ENCODE measurements at regions not wholly inside any gene's neighbourhood (a gene's known extent, or its start where the extent isn't known, plus 50 kb on each side); places are given as distances from the start of the nearest gene placed in this dataset.

- DNase-seq (ENCODE audit: low read depth) = no peak
Measured at GRCh38 chr6:104418125-104418524, 441.6 kb downstream of the HACE1 start.

DNA sequence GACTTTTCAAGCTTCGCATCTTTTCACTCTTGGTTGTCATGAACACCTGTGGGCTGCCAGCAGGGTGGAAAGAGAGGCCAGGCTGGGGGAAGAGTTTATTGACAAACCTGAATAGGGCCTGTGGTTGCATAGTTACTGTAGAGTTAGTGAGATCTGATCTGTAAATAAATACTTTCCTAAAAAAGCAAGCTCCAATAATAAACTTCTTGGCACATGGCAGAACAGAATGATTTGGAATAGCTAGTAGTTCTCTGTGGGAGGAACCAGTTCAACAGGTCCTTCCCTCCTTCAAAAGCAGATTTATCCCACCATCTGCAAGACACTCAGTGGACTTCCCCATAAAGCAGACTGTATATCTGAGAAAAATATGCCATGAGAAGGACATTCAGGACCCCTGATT, 445.0 kb downstream of the HACE1 start:
- no peak for DNase-seq (ENCODE audit: low read depth)

- DNase-seq (ENCODE audit: low read depth) = no peak
Measured at GRCh38 chr6:104413767-104414166, 446.0 kb downstream of the HACE1 start.

GRCh38 chr6:104411302-104411701, 448.4 kb downstream of the HACE1 start:
- no peak for DNase-seq (ENCODE audit: low read depth)

DNA sequence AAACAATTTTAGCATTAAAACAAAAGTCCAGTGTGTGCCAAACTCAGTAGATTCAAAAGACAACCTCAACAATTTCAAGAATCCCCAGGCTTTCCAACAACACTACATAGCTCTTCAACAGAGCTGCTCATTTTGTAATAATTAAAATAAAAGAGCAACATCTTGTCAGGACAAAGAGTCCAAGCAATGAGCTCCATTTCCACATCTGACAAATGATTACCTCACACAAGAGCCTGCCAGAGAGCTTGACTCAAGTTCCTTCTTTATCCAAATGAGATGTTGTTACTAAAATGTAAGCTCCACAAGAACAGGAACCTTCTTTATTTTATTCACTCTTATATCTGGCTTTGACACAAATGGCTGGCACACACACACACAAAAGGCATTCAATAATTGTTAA, 449.8 kb downstream of the HACE1 start:
- no peak for DNase-seq (ENCODE audit: low read depth)

DNA sequence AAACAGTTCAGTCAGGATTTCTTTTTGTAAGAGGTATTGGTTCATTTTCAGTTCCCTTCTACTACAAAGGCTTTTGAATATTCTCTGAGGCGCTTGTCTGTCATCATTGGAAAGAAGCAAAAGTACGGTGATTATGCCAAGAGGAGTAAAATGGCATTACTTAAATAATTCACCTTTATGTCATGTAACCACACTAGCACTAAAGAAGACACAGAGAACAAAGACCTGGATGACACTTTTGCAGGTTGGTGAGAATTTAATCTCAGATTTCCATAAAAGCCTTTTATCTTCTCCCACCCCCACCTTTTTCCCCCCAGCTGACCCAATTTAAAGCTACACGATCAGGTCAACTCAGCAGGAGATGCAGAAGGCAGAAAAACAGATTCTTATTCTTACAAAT, 451.8 kb downstream of the HACE1 start:
- no peak for DNase-seq (ENCODE audit: low read depth)

DNA sequence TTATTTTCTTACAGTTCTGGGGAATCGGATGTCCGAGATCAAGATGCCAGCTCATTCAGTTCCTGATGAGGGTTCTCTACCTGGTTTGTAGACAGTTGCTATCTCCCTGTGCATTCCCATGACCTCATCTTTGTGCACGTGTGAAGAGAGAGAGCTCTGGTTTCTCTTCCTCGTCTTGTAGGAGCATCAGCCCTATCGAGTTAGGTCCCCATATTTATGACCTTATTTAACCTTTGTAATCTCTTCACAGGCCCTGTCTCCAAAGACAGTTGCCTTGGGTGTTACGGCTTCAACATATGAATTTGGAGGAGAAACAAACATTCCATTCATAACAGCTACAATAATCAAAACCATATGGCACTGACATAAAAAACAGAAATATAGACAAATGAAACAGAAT, 455.3 kb downstream of the HACE1 start:
- DNase-seq (ENCODE audit: low read depth) = no peak

- DNase-seq (ENCODE audit: low read depth) = no peak
Measured at GRCh38 chr6:104402572-104402971, 457.1 kb downstream of the HACE1 start.

GRCh38 chr6:104401926-104402325, 457.8 kb downstream of the HACE1 start:
- DNase-seq (ENCODE audit: low read depth) = no peak

DNA sequence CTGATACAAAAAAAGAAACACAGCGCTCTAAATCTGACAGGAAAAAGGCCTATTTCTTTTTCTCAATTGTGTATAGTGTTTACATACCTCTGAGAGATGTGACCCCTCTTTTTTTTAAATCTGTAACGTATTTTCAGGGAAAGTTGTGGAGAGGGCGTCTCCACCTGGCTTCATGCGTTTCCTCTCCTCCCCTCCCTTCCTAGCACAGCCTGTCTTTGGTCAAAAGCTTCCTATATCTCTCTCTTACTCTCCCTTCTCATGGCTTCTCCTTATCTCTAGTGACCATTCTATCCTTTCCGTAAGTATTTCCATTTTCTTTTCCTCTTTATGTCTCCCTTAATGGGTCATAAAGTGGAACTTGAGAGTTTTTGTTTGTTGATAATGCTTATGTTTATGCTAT, 458.9 kb downstream of the HACE1 start:
- no peak for DNase-seq (ENCODE audit: low read depth)

GRCh38 chr6:104396077-104396476, 463.6 kb downstream of the HACE1 start:
- no peak for DNase-seq (ENCODE audit: low read depth)

GRCh38 chr6:104381907-104382306, 477.8 kb downstream of the HACE1 start:
- DNase-seq (ENCODE audit: low read depth) = no peak

DNA sequence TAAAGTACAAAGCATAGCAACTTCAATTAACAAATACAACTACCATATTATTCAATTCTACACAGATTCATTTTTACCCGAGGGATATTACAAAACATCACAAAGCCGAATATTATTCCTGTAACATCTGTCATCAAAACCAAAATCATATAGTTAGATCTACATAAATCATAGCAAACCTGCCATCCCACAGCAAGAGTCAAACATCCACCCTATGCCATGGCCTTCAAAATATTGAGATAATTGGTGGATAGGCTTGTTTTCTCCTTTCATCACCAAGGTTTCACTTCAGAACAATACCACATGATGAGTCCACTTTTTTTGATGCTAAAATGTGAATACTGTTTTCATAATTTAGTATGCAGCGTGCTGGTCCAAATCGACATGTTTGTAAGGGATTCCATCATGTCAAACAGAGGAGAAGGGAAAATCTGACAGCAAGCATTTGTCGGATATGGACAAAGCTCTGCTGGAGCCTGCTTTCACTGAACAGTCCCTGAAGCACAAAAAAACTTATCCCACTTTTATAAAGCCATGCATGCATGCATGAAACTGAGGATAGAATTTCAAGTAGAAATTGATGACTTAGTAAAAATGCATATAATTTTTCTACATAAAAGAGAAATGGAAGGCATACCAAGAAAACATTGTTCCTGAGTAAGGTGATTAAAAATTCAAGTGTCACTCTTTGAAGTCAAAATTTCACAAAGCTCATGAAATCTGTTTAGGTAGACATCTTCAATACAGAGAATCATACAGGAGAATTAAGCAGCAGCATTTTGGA, 494.1 kb downstream of the HACE1 start:
- no peak for DNase-seq (ENCODE audit: low read depth)

DNA sequence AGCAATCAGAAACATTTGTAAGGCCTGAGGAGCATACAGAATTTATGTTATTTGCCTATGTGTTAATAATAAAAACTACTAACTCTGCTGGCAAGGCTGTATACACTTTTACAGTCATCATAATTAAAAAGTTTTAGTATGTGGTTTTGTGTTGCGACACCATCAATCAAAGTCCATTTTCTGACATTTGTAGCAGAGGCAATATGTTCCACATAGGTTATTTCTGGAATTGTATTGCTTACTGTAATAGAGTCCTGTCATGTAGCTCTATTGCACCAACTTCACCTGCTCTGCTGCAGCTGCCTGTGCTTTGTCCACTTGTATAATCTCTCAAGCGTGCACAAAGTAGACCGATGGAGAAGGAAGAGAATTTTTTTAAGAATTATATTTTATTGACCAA, 501.8 kb downstream of the HACE1 start:
- no peak for DNase-seq (ENCODE audit: low read depth)

GRCh38 chr6:104356197-104356596, 503.5 kb downstream of the HACE1 start:
- DNase-seq (ENCODE audit: low read depth) = no peak

DNA sequence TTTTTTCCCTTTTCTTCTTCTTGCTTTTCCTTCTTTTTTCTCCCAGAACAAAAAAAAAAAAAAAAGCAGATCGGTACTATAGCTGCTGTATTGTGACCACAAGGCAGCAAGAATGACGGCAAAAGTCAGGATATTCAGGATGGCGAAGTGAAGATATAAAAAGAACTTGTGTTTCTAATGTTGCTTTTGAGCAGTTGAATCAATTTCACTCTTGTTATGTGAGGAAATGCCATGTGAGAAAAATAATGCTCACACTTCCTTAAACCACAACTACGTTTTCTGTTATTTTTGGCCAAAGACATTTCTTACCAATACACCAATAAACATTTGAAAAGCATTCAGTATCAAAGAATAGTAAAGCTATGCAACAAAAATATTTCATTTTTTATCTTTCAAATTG, 510.5 kb downstream of the HACE1 start:
- no peak for DNase-seq (ENCODE audit: low read depth)

DNA sequence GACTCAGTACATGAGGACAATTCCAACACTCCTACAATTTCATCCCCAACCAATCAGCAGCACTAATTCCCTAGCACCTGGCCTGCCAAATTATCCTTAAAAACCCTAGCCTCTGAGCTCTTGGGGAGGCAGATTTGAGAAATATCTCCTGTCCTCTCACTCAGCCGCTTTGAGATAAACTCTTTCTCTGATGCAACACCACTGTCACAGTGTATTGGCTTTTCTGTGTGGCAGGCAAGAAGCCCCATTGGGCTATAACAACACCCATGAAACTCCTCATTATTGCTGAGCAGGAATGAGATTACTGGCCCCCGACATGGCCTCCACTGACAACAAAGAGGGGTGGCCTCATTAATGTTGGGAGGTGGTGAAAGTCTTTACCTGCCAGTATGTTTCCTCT, 515.5 kb downstream of the HACE1 start:
- DNase-seq (ENCODE audit: low read depth) = no peak

DNA sequence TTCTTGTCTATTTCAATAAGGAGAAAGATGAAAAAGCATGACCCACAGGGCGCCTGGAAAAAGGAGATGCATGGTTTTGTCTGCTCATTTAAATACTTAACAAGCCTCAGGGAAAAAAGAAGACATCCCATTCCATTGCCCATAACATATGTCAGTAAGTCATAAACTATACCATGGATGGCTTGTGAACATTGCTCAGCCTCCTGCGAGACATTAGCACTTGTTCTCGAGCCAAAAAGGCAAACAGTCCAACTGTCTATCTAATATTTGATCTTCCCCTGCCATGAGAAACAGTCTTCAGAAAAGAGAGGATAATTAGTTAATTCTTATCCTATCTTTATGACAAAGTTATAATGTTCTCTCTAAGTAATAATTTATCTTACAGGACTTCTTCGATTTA, 527.4 kb downstream of the HACE1 start:
- DNase-seq (ENCODE audit: low read depth) = no peak

DNA sequence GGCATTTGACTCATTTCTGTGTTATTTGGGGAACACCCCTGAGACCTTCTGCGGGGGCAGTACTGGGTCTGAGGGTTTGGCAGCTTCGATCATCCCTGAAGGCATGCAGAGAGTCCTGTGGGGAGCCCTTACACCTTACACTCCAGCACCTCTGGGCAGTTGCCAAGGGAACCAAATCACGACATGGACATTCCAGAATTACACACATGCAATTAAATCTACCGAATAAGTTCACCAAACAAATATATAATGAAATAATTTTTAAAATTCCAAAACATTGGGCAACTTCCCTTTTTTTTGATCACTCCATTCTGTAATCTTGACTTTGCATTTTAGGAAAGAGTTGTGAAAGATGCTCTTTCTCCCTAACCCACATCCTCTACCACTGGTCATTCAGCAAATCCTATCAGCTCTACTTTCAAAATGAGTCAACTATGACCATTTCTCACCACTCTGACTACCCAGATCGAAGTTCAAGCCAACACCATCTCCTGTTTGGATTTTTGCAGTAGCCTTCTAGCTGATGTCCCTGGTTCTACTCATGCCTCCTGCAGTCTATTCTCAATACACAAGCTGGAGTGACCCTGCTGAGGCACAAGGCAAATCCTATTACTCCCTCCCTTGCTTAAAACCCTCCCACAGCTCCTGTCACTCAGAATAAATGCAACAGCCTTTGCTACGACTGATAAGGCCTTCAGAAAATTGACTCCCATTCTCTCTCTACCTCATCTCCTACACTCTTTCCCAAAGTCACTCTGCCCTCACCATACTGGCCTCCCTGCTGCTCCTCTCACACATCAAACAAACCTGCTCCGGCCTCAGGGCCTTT, 533.3 kb downstream of the HACE1 start:
- DNase-seq (ENCODE audit: low read depth) = no peak

GRCh38 chr6:104325341-104326172, 534.2 kb downstream of the HACE1 start:
- DNase-seq (ENCODE audit: low read depth) = no peak

GRCh38 chr6:104324301-104324700, 535.4 kb downstream of the HACE1 start:
- no peak for DNase-seq (ENCODE audit: low read depth)

DNA sequence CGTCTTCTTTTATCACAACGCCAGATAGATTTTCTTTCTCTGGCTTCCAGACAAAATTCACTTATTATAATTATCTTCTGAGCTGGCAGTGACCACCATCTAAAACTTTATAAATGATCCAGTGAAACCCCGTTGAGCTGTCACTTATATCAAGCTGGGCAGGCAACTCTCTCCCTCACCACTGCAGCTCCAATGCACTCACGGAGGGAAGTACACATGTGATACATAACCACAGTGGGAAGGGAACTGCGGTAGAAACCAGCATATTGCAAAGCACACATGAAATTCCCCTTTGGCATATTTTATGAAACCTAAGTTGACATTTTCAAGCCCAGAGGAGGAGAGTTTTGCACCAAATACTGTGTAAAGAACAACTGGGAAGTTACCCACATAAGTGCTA, 536.9 kb downstream of the HACE1 start:
- DNase-seq (ENCODE audit: low read depth) = no peak

- no peak for DNase-seq (ENCODE audit: low read depth)
Measured at GRCh38 chr6:104321301-104321700, 538.4 kb downstream of the HACE1 start.

Data from activated T-cell treated with anti-CD3 and anti-CD28 coated beads for 1 hour (primary cell).